Fibroblast of upper back skin (primary cell): ENCODE measurements at regions not wholly inside any gene's neighbourhood (a gene's known extent, or its start where the extent isn't known, plus 50 kb on each side); places are given as distances from the start of the nearest gene placed in this dataset.
"Not testable (repeated sequence)": the region's sequence is repeated elsewhere in the genome, so short reads cannot be mapped to it uniquely, and the experiment has no call there.

Experiments used
- DNase-seq: peaks from one replicate; pipeline ENCODE4 v3.0.0-alpha.2; 2013

- DNase-seq = no peak
Observed at GRCh38 chr14:25303934-25304333, 254.0 kb upstream of the STXBP6 start.

- no peak for DNase-seq
Observed at GRCh38 chr14:25298238-25298637, 248.3 kb upstream of the STXBP6 start.

- not testable (repeated sequence) for DNase-seq
Observed at GRCh38 chr14:25290154-25290553, 240.2 kb upstream of the STXBP6 start.

- DNase-seq = no peak
Observed at GRCh38 chr14:25274529-25274928, 224.6 kb upstream of the STXBP6 start.

- DNase-seq = no peak
Observed at GRCh38 chr14:25267186-25267585, 217.2 kb upstream of the STXBP6 start.

GRCh38 chr14:25259470-25259869 lies 209.5 kb upstream of the STXBP6 start:
- DNase-seq = no peak

- no peak for DNase-seq
Observed at GRCh38 chr14:25252793-25253192, 202.8 kb upstream of the STXBP6 start.

- no peak for DNase-seq
Observed at GRCh38 chr14:25250516-25250915, 200.6 kb upstream of the STXBP6 start.

GRCh38 chr14:25247609-25248008 lies 197.7 kb upstream of the STXBP6 start:
- no peak for DNase-seq

GRCh38 chr14:25246751-25247150 lies 196.8 kb upstream of the STXBP6 start:
- no peak for DNase-seq

- no peak for DNase-seq
Observed at GRCh38 chr14:25239170-25239569, 189.2 kb upstream of the STXBP6 start.

GRCh38 chr14:25237845-25238244 lies 187.9 kb upstream of the STXBP6 start:
- DNase-seq = peak; percentile 1

- no peak for DNase-seq
Observed at GRCh38 chr14:25233613-25234012, 183.7 kb upstream of the STXBP6 start.

- no peak for DNase-seq
Observed at GRCh38 chr14:25231004-25231403, 181.1 kb upstream of the STXBP6 start.

GRCh38 chr14:25226214-25226613 lies 176.3 kb upstream of the STXBP6 start:
- no peak for DNase-seq

GRCh38 chr14:25222256-25222655 lies 172.3 kb upstream of the STXBP6 start:
- DNase-seq = no peak

GRCh38 chr14:25220514-25220913 lies 170.6 kb upstream of the STXBP6 start:
- no peak for DNase-seq

GRCh38 chr14:25215607-25216006 lies 165.7 kb upstream of the STXBP6 start:
- no peak for DNase-seq

- no peak for DNase-seq
Observed at GRCh38 chr14:25197885-25198284, 147.9 kb upstream of the STXBP6 start.

- DNase-seq = no peak
Observed at GRCh38 chr14:25180221-25180620, 130.3 kb upstream of the STXBP6 start.

GRCh38 chr14:25178255-25178654 lies 128.3 kb upstream of the STXBP6 start:
- DNase-seq = no peak

GRCh38 chr14:25150934-25151790 lies 101.2 kb upstream of the STXBP6 start:
- DNase-seq = peak; percentile 55

- DNase-seq = no peak
Observed at GRCh38 chr14:25150401-25150800, 100.5 kb upstream of the STXBP6 start.

GRCh38 chr14:25140411-25140810 lies 90.5 kb upstream of the STXBP6 start:
- DNase-seq = no peak

GRCh38 chr14:25136811-25137210 lies 86.9 kb upstream of the STXBP6 start:
- DNase-seq = no peak
